HG03159 (cell line): ENCODE measurements at regions not wholly inside any gene's neighbourhood (a gene's known extent, or its start where the extent isn't known, plus 50 kb on each side); places are given as distances from the start of the nearest gene placed in this dataset.

ENCODE experiments used
- ATAC-seq: cut with Tn5 transposase; IDR thresholded peaks from one replicate; pipeline ENCODE4 v1.9.1; 2021; ENCODE audit warnings: mild to moderate bottlenecking, moderate library complexity; ENCODE audit not compliant: unreplicated experiment

GRCh38 chr11:29959488-29959887 is 57.3 kb downstream of the KCNA4 start:
- ATAC-seq = no peak

GRCh38 chr11:29957431-29957830 is 59.4 kb downstream of the KCNA4 start:
- no peak for ATAC-seq

- no peak for ATAC-seq
These were observed 60.7 kb downstream of the KCNA4 start for GRCh38 chr11:29956076-29956556.

- no peak for ATAC-seq
These were observed 73.5 kb downstream of the KCNA4 start for GRCh38 chr11:29943347-29943746.

GRCh38 chr11:29937526-29937925 is 79.3 kb downstream of the KCNA4 start:
- ATAC-seq = no peak

- no peak for ATAC-seq
These were observed 82.7 kb downstream of the KCNA4 start for GRCh38 chr11:29934115-29934638.

GRCh38 chr11:29916040-29916439 is 100.8 kb downstream of the KCNA4 start:
- no peak for ATAC-seq

GRCh38 chr11:29914203-29914930 is 102.5 kb downstream of the KCNA4 start:
- no peak for ATAC-seq

- no peak for ATAC-seq
These were observed 103.5 kb downstream of the KCNA4 start for GRCh38 chr11:29913352-29913751.

- ATAC-seq = no peak
These were observed 116.4 kb downstream of the KCNA4 start for GRCh38 chr11:29900382-29900781.

GRCh38 chr11:29879560-29879959 is 137.3 kb downstream of the KCNA4 start:
- ATAC-seq = no peak

- no peak for ATAC-seq
These were observed 140.6 kb downstream of the KCNA4 start for GRCh38 chr11:29876192-29876591.

GRCh38 chr11:29847219-29847618 is 169.6 kb downstream of the KCNA4 start:
- no peak for ATAC-seq

- ATAC-seq = no peak
These were observed 172.0 kb downstream of the KCNA4 start for GRCh38 chr11:29844701-29845379.

- ATAC-seq = no peak
These were observed 172.8 kb downstream of the KCNA4 start for GRCh38 chr11:29844031-29844430.

GRCh38 chr11:29842061-29842460 is 174.8 kb downstream of the KCNA4 start:
- ATAC-seq = no peak

- ATAC-seq = no peak
These were observed 190.0 kb downstream of the KCNA4 start for GRCh38 chr11:29826878-29827277.

GRCh38 chr11:29816359-29816758 is 200.5 kb downstream of the KCNA4 start:
- ATAC-seq = no peak

GRCh38 chr11:29809121-29809520 is 207.7 kb downstream of the KCNA4 start:
- ATAC-seq = no peak

GRCh38 chr11:29802522-29802921 is 214.3 kb downstream of the KCNA4 start:
- ATAC-seq = no peak

GRCh38 chr11:29801561-29801960 is 215.3 kb downstream of the KCNA4 start:
- ATAC-seq = no peak

- ATAC-seq = no peak
These were observed 230.7 kb downstream of the KCNA4 start for GRCh38 chr11:29786092-29786491.
